Bone marrow (tissue), 2 donors: ENCODE measurements at regions not wholly inside any gene's neighbourhood (a gene's known extent, or its start where the extent isn't known, plus 50 kb on each side); places are given as distances from the start of the nearest gene placed in this dataset.

Source experiments
- DNase-seq, 2 donors: peaks; one replicate each; lab custom pipeline; 2025; lab: John Stamatoyannopoulos, UW

GRCh38 chr12:114936148-114937079, 252.4 kb upstream of the TBX3 start:
- no peak for DNase-seq

GRCh38 chr12:114935658-114936057, 251.7 kb upstream of the TBX3 start:
- DNase-seq = no peak

GRCh38 chr12:114933428-114934160, 249.6 kb upstream of the TBX3 start:
- DNase-seq = no peak

- DNase-seq = no peak
Observed at GRCh38 chr12:114932806-114933205, 248.8 kb upstream of the TBX3 start.

- DNase-seq = no peak
Observed at GRCh38 chr12:114931025-114931424, 247.1 kb upstream of the TBX3 start.

- no peak for DNase-seq
Observed at GRCh38 chr12:114926341-114926740, 242.4 kb upstream of the TBX3 start.

- no peak for DNase-seq
Observed at GRCh38 chr12:114924946-114925475, 241.0 kb upstream of the TBX3 start.

- DNase-seq = no peak
Observed at GRCh38 chr12:114921781-114922180, 237.8 kb upstream of the TBX3 start.

- no peak for DNase-seq
Observed at GRCh38 chr12:114920771-114921554, 237.0 kb upstream of the TBX3 start.

- no peak for DNase-seq
Observed at GRCh38 chr12:114919479-114919878, 235.5 kb upstream of the TBX3 start.

- DNase-seq = no peak
Observed at GRCh38 chr12:114918535-114919233, 234.7 kb upstream of the TBX3 start.

GRCh38 chr12:114917953-114918352, 234.0 kb upstream of the TBX3 start:
- no peak for DNase-seq

- no peak for DNase-seq
Observed at GRCh38 chr12:114917307-114917706, 233.3 kb upstream of the TBX3 start.

- no peak for DNase-seq
Observed at GRCh38 chr12:114916541-114916940, 232.6 kb upstream of the TBX3 start.

GRCh38 chr12:114916124-114916523, 232.1 kb upstream of the TBX3 start:
- no peak for DNase-seq

GRCh38 chr12:114913871-114914801, 230.2 kb upstream of the TBX3 start:
- no peak for DNase-seq

- DNase-seq = no peak
Observed at GRCh38 chr12:114912811-114913210, 228.8 kb upstream of the TBX3 start.

GRCh38 chr12:114911196-114911595, 227.2 kb upstream of the TBX3 start:
- DNase-seq = no peak

- DNase-seq = no peak
Observed at GRCh38 chr12:114904254-114905003, 220.5 kb upstream of the TBX3 start.
